Suppressor macrophage treated with lipopolysaccharide for 1 hour (primary cell): ENCODE measurements at regions not wholly inside any gene's neighbourhood (a gene's known extent, or its start where the extent isn't known, plus 50 kb on each side); places are given as distances from the start of the nearest gene placed in this dataset.

Experiments used
- DNase-seq, 3 donors: peaks; one replicate each; pipeline ENCODE4 v3.0.0-alpha.2; 2020 to 2022

- no peak for DNase-seq
Observed at GRCh38 chr2:172333235-172333977, 94.0 kb upstream of the ITGA6 start.

- DNase-seq: no peak
Observed at GRCh38 chr2:172333978-172334330, 93.4 kb upstream of the ITGA6 start.

- DNase-seq: no peak
Observed at GRCh38 chr2:172334988-172335387, 92.4 kb upstream of the ITGA6 start.

- DNase-seq: no peak
Observed at GRCh38 chr2:172335736-172336135, 91.7 kb upstream of the ITGA6 start.

GRCh38 chr2:172336681-172337080 is 90.7 kb upstream of the ITGA6 start:
- no peak for DNase-seq

GRCh38 chr2:172339371-172340010 is 87.9 kb upstream of the ITGA6 start:
- DNase-seq: peak; percentile 63 to 77 (median 76)

- DNase-seq: peak in 2 of 3 donors; percentile 16 to 27
Observed at GRCh38 chr2:172340394-172340793, 87.0 kb upstream of the ITGA6 start.

GRCh38 chr2:172342078-172342477 is 85.3 kb upstream of the ITGA6 start:
- DNase-seq: no peak

- no peak for DNase-seq
Observed at GRCh38 chr2:172342611-172343010, 84.8 kb upstream of the ITGA6 start.

GRCh38 chr2:172344159-172344558 is 83.2 kb upstream of the ITGA6 start:
- DNase-seq: no peak

- DNase-seq: peak in 1 of 3 donors; percentile 13
Observed at GRCh38 chr2:172345956-172346555, 81.3 kb upstream of the ITGA6 start.

GRCh38 chr2:172348555-172349288 is 78.7 kb upstream of the ITGA6 start:
- DNase-seq: no peak

- peak in 2 of 3 donors; percentile 37 to 43 for DNase-seq
Observed at GRCh38 chr2:172350839-172351479, 76.4 kb upstream of the ITGA6 start.

GRCh38 chr2:172351586-172351985 is 75.8 kb upstream of the ITGA6 start:
- no peak for DNase-seq

- no peak for DNase-seq
Observed at GRCh38 chr2:172354347-172354746, 73.0 kb upstream of the ITGA6 start.

- no peak for DNase-seq
Observed at GRCh38 chr2:172357442-172357841, 69.9 kb upstream of the ITGA6 start.

GRCh38 chr2:172358691-172359556 is 68.5 kb upstream of the ITGA6 start:
- DNase-seq: no peak

GRCh38 chr2:172361360-172361759 is 66.0 kb upstream of the ITGA6 start:
- no peak for DNase-seq

GRCh38 chr2:172361840-172362239 is 65.5 kb upstream of the ITGA6 start:
- DNase-seq: no peak

- DNase-seq: no peak
Observed at GRCh38 chr2:172364261-172364660, 63.1 kb upstream of the ITGA6 start.

GRCh38 chr2:172366596-172367150 is 60.7 kb upstream of the ITGA6 start:
- no peak for DNase-seq
